Hematopoietic multipotent progenitor cell treated with erythropoietin and hydrocortisone succinate and interleukin-3 and kit ligand, for 8 days (in vitro differentiated cells): ENCODE measurements at regions not wholly inside any gene's neighbourhood (a gene's known extent, or its start where the extent isn't known, plus 50 kb on each side); places are given as distances from the start of the nearest gene placed in this dataset.

Experiments used
- DNase-seq: peaks from one replicate; pipeline ENCODE4 v3.0.0-alpha.2; 2015

- DNase-seq = no peak
Observed at GRCh38 chr10:128629111-128630096, 503.2 kb upstream of the MKI67 start.

DNA sequence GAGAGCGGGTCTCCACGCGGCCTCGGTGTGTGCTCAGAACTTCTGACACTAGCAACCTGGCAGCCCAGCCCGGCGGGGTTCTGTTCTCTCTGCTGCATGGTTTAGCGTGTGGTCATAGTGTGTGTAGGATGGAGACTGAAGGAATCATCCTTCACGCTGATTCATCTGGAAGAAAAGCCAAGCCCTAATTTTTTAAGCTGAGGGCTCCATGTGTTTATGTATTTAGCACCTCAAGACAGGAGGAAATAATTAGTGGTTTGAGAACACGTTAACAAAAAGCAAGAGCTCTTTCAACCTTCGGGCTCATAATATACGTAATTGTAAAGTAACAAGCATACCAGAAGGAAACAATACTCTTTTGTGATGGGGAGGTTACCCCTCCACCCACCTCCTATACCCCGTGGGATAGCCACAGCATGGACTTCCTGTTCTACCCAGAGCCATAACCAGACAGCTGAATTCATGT is 504.6 kb upstream of the MKI67 start:
- DNase-seq = no peak

DNA sequence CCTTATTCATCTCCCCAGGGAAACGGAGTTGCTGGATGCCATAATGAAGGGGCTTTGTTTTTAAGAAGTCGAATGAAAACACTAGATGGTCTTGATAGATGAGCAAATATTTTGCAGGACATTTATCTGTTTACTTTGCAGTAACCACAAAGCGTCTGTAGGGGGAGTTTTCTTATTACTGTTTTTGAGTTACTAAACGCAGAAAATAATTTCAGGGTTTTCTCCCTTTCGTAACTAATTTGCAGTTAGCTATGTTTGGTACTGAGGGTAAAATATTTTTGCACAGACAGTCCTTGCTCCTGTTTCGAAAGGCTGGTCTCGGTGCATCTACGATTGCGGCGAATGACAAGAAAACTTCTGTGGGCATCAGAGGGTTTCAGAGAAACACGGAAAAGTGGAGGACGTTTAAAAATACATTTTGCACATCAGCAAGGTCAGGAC is 505.6 kb upstream of the MKI67 start:
- peak; percentile 46 for DNase-seq

DNA sequence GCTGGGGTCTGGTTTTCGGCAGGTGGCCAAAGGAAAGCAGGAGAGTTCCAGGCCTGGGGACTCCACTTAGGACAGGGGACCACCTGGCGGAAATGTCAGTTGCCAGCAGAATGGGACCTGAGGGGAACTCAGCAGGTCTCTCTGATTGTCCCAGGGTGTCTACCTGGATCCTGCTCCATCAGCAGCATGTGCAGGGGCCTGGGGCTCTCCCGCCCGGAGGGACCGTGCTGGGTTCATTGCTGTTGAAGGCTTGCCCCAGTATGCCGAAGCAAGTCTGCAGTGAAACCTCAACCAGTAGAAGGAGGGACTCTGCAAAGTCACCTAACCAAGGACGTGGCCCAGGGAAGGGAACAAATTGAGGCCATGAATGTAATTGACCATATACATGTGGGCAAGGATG is 506.5 kb upstream of the MKI67 start:
- DNase-seq = no peak

GRCh38 chr10:128633864-128634540 is 507.8 kb upstream of the MKI67 start:
- DNase-seq = no peak

- no peak for DNase-seq
Observed at GRCh38 chr10:128642023-128642422, 515.8 kb upstream of the MKI67 start.

DNA sequence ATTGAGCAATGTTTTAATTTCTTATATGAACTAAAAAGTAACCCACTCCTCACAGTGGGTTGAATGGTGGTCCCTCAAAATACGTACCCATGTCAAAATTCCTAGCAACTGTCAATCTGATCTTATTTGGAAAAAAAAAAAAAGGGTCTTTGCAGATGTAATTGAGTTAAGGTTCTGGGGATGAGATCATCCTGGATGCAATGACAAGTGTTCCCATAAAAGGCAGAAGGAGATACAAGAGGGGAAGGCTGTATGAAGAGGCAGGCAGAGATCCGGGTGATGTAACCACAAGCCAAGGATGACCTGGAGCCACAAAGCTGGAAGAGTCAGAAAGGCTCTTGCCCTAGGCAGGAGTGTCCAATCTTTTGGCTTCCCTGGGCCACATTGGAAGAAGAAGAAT is 516.3 kb upstream of the MKI67 start:
- DNase-seq = no peak

DNA sequence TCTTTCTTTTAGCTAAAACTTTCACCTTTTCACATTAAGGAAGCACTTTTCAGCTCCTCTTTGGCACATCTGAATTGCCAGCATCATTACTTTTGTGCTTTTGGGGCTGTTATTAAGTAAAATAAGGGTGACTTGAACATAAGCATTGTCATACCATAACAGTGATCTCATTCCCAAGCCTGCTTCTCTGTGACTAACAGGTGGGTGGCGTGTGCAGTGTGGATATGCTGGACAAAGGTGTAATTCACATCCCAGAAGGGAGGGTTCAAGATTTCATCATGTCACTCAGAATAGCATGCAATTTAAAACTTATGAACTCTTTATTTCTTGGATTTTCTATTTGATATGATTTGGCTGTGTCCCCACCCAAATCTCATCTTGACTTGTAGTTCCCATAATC is 517.4 kb upstream of the MKI67 start:
- no peak for DNase-seq

GRCh38 chr10:128645486-128645885 is 519.3 kb upstream of the MKI67 start:
- DNase-seq = no peak

DNA sequence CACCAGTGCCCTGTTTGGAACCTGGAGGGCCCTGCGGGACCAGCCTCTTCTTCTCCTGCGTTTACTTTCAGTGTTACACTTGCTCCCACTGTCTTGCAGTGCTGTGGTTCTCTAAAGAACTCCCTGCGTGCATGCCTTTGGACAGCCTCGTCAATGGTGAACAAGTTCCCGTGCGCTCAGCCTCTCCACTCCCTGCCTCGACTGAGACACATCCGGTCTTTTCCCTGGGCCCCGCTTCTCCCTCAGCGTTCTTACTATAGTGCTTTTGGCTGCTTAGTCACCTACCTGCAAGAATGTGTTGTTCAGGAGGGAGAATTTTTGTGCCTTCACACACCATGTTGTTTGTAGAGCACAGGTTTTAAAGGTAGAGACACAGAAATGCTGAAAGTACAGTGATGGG is 520.7 kb upstream of the MKI67 start:
- no peak for DNase-seq

DNA sequence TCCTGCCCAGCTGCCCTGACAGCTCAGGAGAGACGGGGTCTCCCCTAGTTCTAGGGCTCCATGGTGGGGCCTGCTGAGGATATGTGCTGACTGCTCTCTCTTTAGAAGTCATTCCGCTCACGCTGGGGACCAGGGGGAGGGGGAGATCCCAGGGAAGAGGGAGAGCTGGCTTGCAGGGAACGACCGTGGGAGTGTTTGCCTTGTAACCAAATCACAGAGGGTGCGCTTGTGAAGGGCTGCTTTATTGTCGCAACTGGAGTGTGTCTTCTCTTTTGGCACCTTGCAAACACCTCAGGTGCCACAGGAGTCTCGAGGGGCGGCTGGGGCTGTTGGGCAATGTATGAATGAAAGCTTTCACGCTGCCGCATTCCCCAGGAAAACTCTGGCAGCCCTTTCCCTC is 531.3 kb upstream of the MKI67 start:
- no peak for DNase-seq

- DNase-seq = no peak
Observed at GRCh38 chr10:128660726-128661125, 534.5 kb upstream of the MKI67 start.

DNA sequence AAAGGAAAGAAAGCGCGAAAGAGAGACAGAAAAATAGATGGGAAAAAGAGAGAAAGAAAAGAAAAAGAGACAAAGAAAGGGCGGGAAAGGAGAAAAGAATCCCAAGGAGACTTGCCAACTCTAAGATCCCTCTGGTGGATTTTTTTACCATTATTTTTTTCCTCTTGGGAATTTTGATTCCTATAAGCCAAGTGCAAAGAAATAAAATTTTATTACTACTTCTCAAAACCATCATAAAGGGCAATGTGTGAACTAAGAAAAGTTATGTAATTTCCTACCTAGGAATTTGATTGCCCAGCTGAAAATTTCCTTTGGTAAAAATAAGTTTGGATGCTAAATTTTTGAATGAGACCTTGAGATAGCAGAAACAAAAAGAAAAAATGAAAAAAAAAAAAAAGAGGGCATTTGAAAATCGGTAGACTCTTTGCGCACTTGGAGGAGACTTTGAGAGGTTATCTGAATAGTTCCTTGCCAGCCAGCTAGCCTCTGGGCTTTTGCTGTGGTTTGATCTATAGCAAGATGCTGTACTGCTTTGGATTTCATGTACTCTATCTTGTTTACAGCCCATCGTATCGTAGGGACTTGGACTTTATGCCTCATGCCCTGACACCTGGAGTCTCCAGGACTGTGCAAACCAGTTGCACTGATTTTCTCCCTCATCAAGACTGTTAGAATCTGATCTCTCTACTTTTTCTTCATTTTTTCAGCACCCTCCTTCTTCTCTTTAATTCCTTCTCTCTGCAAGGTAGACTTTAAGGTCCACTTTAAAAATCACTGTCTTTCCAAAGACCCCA is 535.4 kb upstream of the MKI67 start:
- DNase-seq = no peak

DNA sequence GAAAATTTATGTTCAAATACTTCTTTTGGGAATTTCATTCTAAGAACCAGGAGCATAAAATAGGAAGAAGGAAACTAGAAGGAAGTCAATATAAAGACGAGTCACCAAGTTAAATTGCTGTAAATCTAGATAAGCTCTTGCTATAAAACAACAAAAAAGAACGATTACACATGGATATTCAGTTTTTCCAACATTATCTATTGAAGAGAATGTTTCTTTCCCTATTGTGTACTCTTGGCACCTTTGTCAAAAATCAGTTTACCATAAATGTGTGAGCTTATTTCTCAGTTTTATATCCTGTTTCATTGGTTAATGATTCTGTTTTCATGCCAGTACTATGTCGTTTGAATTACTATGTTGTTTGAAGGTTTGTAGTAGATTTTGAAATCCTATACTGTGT is 536.3 kb upstream of the MKI67 start:
- no peak for DNase-seq

DNA sequence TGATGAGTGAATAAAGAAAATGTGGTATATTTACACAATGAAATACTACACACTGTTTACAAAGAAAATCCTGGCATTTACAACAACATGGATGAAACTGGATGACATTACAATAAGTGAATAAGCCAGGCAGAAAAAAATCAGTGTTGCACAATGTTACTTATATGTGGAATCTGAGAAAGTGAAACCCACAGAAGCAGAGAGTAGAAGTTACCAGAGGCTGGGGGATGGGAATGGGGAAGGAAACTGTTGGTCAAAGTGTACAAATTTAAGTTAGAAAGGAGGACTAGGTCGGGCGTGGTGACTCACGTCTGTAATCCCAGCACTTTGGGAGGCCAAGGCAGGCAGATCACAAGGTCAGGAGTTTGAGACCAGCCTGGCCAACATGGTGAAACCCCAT is 538.5 kb upstream of the MKI67 start:
- DNase-seq = no peak

DNA sequence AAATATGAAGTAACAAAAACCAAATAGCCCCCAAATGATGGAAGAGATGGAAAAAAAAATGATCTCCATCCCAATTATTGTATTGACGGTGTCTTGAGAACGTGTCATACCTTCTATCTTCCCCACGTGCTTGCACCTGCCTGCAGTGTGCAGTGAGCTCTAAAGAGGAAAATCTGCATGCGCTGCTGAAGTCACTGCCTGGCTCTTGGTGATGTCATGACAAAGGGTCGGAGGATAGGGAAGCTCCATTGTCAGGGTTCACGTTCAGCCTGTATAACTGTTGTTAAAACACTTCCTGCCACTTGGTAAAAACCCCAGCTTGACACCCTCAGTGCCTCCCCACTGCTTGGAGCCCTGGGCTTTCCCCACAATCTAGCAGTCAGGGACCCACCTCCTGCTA is 549.2 kb upstream of the MKI67 start:
- DNase-seq = no peak

GRCh38 chr10:128680116-128680515 is 553.9 kb upstream of the MKI67 start:
- no peak for DNase-seq

DNA sequence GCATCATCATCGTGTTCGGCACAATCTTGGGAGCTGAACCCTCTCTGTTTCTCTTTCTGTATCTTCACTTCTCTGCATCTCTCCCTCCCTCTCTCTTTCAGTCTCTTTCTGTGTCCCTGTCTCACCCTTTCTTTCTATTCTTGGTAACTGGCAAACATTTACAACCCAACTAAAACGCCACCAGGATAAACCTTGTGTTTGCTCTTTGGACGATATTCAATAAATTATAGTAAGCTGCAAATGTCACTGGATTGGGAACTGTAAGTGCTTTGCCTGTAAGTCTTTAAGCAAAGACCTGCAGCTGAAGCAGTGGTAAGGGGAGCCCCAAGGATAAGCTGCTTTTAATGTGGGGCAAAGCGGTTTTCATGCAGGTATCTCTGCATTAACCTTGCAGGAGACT is 558.0 kb upstream of the MKI67 start:
- no peak for DNase-seq

DNA sequence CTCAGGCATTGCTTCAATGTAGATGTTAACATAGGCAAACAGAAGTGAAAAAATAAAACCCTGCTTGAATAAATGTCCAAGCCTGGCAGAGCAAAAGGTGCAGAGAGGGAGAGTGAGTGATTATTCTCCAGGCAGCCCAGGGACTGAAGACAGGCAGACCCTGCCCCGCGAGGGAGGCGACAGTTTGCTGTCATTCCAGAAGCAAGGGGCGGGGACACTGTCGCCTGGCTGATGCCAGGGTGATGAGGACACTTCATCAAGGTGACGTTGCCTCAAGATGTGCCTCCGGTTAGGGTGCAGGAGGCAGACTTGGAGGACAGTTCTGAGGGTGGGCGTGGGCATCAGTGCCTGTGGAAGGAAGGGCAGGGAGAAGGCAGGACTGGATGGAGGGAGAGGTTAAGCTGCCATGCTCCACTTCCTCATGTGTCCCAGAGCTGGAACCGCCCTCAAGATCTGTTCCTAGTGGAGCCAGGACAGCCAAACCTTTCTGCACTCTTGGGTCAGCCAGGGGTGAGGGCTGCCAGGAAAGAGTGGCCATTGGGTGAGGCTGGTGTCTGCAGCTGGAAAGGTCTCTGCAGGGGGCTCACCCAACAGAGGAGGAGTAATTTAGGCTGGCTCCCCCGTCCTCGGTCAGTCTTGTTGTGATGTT is 560.5 kb upstream of the MKI67 start:
- DNase-seq = no peak

DNA sequence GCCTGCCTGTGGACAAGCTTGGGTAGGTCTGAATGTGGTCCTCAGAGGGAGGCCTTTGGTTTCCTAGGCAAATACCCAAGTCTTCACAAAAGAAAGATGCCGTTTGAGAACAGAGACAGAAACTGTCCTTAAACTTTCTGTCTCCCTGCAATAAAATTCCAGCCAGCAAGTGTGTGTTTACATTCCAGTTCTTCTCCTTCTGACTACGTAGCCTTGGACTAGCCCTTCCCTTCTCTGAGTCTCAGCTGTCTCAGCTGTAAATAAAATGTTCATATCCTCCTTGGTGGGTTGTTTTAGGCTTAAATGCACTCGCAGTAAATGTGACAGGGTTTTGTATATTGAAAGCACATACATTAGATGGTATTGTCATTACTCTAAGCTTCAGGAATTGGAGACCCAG is 561.2 kb upstream of the MKI67 start:
- no peak for DNase-seq

DNA sequence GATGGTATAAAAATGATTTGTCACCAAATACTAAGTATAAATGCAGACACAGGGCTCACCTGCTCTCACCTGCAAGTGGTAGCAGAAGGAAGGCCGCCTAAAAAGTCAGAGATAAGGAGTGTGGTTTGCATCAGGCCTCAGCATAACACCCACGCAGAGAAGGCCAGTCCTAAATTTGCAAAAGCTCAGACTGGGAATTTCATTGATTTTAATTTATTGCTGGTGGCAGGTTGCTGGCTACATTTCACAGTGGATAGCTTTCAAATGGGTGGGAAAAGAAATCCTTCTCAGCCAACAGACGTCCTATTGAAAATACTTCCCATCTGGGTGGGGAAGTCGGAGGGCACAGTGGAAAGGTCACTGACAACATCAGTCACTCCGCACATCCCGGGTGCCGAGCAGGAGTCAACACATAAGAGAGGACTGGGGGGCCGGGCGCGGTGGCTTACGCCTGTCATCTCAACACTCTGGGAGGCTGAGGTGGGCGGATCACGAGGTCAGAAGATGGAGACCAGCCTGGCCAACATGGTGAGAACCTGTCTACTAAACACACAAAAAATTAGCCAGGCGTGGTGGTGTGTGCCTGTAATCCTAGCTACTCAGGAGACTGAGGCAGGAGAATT is 561.8 kb upstream of the MKI67 start:
- DNase-seq = no peak

GRCh38 chr10:128689667-128690066 is 563.4 kb upstream of the MKI67 start:
- no peak for DNase-seq
